ENCODE measurements at regions not wholly inside any gene's neighbourhood (a gene's known extent, or its start where the extent isn't known, plus 50 kb on each side); places are given as distances from the start of the nearest gene placed in this dataset.
"Not testable (repeated sequence)": the region's sequence is repeated elsewhere in the genome, so short reads cannot be mapped to it uniquely, and the experiment has no call there.

DNA sequence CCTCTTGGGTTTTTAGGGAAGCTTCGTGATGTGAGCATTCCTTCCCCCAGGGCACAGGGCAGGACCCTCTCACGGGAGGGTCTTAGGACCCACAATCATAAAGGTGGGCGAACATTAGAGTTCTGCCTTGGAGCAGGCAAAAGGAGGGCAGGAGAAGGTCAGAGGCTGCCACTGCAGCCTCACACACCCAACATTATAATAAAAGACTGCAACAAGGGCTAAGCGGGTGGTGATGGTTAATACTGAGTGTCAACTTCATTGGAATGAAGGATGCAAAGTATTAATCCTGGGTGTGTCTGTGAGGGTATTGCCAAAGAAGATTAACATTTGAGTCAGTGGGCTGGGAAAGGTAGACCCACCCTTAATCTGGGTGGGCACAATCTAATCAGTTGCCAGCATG, 206.6 kb upstream of the C2CD4B start:
- DNase-seq (ENCODE audit: low read depth), result not testable (repeated sequence)

DNA sequence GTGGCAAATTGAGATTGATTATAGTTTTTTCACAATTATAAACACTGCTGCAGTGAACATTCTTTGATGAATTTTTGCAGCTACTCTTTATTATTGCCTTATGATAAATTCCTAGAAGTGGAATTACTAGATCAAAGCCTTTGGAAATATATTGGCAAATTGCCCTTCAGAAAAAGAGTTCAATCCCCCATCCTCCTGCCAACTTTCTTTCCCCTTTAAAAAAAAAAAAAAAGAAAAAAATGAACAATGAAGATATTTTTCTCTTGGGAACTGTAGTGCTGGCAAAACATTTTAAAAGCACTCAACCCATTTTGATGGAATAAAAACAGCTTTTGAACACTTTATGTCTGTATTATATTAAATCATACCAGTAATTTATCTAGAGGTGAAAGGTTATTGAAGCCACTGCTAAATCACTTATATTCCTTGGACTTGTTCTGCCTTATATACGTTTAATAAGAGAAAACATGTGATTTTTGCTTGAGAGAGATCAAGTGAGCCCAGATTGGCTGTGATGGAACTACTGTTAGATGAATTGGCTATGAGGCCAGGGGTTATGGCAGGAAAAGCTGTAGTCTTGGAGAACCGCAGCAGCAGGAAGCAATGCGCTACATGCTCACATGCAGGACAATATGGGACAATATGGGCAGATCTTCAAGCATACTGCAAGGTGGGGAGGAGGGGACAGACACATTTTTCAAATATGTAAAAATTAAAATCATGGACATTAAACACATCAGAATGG, 212.8 kb upstream of the C2CD4B start:
- no peak for DNase-seq (ENCODE audit: low read depth)

DNA sequence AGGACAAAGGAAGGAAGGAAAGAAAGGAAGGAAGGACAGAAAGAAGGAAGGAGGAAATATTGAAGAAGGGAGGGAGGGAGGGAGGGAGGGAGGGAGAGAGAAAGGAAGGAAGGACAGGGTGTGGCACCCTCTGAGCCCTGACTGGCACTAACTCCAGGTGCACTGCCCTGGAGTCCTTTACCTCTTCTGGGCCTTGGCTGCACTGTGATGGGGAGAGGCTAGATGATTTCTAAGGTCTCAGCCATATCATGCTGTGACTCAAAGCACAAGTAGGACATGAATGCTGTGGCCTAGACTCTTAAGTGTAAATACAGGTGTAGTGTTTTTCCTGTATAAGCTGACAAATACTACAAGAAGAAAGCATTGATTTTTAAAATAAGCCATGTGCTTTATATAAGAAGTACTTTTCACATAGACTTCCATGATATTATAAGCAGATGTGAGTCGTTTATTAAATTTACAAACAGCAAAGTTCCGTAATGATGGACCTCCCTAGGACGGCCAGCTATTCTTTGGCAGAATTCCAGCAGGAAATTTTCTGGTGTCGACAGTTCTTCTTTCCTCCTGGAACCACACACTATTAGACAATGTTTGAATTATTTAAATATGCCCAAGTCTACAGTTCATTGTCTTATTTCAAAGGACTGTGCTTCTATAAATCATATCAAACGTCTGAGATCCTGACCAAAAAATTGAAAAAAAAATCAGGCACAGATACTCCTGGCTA, 213.8 kb upstream of the C2CD4B start:
- DNase-seq (ENCODE audit: low read depth), result no peak

DNA sequence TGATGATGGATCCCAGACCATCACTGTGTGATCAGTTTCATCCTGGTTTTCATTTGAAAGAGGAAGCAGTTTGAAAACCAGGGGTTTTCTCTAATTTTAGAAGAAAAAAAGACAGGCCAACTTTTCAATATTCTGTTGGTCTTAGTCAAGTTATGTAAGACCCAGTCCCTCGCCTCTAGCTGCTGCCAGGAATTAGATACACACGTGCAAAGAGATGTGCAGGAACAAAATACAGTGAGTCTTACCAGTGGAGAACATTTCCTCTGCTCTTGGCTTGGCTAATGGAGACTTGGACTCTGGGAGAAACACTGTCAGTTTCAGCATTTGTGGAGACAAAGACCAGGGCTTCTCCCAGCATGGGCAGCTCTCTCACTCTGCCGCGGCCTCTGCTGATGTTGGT, 214.9 kb upstream of the C2CD4B start:
- DNase-seq (ENCODE audit: low read depth), result no peak

DNA sequence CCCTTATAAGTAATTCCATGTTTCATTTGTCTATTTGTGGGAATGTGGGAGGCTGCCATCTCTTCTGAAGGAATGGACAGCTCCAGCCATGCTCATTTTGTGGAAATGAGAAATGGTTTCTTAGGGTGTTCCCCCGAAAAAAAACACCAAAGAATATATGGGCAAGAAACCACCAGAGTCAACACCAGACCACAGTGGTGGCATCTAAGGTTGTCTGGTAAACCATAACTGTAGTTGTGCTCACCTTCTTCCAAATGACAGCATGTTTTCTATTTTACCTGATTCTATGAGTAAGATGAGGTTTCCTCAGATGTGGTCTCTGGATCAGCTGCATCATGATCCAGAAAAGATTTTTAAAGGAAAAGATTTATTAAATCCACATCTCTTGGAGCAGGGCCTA, 217.0 kb upstream of the C2CD4B start:
- DNase-seq (ENCODE audit: low read depth), result no peak

DNA sequence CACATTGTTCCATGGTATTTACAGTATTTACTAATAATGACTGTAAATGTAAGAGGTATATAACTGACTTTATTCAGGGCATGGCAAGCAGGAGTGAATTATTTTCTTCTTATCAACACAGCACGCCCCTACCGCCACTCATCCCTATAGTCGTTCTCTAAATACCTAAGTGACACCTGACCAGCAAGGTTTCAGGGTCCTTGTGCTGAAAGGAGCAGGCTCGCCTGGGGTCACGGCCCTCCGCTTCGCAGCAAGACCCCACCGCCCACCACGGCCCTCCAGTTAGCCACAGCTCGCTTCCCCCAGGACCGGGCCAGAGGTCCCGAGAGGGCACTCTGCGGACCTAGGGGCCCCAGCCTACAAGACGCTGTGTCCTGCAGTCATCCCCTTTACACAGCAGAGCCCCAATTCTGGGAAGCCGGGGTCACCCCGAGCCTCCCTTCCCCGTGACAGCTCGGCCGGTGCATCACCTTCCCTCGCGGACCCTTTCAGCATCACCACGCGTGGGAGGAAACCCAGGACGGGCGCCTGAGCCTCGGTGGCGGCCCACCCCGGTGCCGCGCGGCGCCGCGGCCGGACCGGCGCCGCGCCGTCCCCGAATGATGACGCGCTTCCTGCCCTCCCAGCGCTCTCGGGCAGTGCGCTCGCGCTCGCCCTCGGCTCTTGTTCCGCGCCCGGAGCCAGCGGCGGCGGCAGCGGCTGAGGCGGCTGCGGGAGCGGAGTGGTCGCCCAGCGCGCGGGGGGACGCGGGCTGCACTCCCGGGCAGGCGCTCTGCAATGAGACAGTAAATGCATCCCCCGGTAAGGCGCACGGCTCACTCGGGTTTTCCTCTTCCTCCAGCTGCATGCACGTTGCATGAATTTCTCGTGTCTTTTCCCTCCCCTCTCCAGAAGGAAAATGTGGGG, 225.1 kb upstream of the C2CD4B start, which contains the start of gene TLN2:
TLN2 (plus strand) TSS at position 666 of the 906 bp plus-strand sequence.
- peak; percentile 71 for DNase-seq (ENCODE audit: low read depth)

DNA sequence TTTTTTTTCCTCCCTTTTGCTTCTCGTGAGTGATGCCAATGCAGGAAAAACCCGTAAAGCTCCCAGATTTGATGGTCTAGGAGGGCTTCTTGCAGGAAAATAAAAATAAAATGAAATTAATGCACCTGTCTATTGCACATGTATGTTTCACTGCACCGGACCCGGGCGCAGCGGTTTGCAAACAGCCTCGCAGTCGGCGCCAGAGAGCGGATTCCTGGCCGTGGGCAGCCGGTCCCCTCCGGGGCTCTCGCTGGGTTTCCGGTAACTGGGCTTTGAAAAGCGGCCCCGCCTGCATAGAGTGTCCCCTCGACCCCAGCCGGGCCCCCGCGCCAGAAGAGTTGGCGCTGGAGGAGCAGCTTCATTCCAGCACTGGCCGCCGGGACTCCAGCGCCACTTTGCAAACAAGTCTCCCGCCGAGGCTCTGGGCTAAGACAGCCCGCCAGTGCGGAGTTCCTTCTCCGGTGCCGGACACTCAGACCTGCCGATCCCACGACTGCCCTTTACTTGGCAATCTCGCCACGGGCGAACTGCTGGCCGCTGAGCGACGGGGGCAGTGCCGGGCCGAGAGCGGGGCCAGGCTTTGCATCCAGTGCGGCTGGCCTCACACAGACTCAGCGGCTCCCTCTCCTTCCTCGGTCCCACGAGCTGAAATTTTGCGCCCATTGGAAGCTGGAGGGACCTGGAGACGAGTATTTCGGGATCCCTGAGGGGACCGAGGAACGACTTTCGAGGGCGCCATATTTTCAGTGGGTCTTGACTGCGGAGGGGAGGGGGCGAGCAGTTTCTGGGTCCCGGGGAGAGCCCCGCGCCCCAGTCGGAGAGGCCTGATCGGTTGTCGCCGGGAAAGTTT, 225.9 kb upstream of the C2CD4B start:
- DNase-seq (ENCODE audit: low read depth), result peak; percentile 9

DNA sequence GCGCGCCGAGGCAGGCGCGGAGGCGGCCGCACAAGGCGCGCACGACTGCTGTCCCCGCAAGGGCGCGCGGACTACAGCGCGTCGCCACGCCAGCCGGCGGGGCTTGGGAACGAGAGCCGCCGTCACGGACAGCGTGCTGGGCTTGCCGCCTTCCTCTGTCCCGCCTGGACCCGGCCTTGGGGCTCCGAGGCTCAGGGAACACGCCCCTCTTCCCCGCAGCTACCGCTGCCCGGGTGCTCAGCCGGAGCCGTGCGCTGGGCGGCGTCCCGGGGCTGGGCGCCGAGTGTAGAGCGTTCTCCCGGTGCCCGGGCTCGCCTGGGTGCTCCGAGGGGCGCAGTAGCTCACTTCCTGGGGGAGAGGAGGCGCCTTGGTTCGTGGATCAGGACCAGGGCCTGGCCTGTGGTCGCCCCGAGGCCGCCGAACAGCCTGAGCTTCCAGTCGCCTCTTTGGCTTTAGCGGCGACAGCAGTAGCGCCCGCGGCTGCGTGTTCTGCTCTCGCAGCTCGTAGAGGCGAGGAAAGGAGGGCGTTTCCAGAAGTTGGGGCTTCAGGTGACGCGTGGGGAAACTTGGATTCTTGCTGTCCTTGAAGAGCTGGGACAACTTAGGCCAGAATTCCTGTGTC, 226.7 kb upstream of the C2CD4B start:
- peak; percentile 29 for DNase-seq (ENCODE audit: low read depth)

DNA sequence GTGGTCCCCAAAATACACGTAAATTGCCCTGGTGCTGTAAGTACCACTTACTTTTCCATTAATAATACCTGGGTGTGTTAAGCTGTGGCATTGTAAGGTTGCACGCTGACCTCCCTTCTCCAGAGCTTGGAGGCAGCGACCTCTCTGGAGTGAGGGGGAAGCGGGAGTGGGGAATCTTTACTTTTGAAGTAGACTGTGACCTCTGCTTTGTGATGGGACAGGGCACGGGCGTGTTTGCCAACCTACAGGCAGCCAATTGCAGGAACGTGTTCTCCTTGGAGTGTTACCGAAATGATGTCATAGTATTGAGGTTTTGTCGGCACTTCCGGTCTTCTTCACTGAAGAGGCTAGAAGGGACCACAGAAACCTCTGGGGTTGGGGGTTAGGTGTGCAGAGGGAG, 227.3 kb upstream of the C2CD4B start:
- DNase-seq (ENCODE audit: low read depth), result no peak

DNA sequence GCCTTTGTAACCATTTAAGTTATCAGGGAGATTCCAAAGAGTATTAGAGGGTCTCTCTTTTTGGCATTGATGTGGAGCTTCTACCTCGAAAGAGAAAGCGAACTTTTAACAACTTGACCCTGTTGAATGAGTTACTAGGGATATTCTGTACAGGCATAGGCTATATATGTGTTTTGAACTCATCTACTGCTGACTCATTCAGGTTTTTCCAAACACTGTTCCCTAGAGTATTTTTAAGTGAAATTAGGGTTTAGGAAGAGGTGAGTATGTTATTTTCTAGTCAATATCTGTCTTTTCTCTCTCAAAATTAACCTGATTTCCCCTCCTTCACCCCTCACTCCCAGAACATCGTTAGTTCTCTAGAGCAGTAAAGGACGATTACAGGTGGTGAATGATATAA, 228.1 kb upstream of the C2CD4B start:
- DNase-seq (ENCODE audit: low read depth), result no peak

DNA sequence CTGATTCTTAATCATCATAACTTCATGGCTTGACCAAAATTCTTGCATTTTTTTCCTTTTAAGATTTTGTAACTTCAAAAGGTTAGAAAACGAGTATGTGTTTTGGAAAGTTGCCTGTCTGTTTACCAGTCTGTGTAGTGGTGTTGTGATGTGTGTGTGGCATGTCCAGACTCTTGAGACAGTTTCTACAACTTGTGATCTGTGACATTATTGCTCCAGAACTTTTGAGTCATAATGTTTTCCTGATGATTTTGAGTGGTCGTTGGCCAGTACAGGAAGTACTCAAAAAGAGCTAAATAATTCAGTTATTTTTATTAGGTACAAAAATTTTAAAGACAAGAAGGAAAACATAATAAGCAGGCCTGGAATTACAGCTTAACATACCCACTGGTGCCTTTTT, 229.0 kb upstream of the C2CD4B start:
- DNase-seq (ENCODE audit: low read depth), result no peak

DNA sequence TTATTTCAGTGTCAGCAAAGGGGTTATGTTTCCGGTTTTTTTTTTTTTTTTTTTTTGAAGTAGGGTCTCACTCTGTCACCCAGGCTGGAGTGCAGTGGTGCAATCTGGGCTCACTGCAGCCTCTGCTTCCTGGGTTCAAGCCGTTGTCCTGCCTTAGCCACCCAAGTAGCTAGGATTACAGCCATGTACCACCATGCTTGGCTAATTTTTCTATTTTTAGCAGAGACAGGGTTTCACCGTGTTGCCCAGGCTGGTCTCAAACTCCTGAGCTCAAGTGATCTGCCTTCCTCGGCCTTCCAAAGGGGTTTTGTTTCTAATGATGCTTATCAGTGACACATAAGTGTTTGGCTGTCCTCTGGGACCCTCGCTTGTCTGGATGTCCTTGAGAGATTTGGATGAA, 235.7 kb upstream of the C2CD4B start:
- DNase-seq (ENCODE audit: low read depth), result no peak

DNA sequence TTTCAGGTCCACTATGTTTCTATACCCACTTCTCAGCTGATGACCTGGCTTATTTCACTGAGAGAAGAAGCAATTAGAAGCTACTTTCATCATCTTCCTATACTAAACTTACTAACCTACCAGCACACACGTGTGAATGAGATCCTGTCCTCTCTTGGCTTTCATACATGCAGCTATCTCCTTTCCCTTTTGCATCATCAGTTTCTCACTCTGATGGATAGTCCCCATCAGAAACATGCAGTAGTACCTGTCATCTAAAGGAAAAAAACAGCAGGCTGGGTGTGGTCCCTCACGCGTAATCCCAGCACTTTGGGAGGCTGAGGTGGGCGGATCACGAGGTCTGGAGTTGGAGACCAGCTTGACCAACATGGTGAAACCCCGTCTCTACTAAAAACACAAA, 237.6 kb upstream of the C2CD4B start:
- no peak for DNase-seq (ENCODE audit: low read depth)

DNA sequence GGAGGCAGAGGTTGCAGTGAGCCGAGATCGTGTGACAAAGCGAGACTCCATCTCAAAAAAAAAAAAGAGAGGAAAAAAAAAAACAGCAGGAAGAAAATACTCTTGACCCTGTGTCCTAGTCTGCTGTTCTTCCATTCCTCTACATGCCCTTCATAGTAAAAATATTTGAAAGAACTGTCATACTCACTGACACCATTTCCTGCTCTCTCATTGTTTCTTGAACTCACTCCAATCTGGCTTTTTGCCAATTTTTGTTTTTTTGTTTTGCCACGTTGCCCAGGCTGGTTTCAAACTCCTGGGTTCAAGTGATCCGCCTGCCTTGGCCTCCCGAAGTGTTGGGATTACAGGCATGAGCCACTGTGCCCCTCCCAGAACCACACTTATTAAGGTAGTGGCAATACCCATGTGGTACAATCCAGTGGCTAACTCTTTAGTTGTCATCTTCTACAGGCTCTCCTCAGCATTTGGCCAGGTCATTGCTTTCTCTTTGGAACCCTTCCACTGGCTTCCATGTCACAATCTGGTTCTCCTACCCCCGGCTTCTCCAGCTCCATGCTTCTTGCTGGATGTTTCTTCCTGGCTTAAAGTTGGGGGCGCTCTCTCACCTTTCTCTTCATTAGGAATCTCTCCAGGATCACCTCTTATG, 238.2 kb upstream of the C2CD4B start:
- DNase-seq (ENCODE audit: low read depth), result no peak

DNA sequence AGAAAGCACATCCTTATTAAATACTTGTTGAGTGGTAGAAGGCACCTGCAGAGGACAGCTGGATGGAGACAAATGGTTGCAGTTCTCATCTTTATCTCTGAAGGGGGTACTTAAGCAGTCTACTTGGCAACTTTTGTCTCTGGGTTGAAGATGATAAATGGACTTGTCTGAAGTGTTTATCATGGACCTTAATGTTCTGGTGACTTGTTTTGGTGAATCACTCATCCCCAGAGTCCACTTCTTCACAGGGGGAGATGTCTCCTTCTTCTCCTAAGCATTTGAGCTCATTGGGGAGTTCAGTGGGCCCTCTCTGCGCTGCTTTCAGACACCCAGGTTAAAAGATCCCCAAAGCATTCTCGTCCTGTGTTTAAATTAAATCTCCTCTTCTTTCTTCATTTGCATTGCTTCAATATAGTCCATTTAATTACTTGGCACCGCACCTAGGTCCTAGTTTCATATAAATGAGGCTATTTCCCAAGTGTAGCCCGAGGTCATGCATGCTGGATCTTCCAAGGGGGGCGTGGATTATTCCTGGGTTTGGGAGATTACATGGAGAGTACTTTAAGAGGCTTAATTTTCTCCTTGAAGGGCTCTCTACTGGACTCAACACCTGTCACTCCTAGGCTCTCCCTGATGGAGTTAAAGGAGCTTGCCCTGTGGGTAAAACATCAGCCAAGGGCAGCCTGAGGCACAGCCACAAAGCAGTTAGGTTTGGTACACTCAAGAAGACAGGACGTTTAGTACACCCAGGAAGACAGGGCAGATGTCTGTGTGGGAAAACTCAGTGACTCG, 239.3 kb upstream of the C2CD4B start:
- no peak for DNase-seq (ENCODE audit: low read depth)

DNA sequence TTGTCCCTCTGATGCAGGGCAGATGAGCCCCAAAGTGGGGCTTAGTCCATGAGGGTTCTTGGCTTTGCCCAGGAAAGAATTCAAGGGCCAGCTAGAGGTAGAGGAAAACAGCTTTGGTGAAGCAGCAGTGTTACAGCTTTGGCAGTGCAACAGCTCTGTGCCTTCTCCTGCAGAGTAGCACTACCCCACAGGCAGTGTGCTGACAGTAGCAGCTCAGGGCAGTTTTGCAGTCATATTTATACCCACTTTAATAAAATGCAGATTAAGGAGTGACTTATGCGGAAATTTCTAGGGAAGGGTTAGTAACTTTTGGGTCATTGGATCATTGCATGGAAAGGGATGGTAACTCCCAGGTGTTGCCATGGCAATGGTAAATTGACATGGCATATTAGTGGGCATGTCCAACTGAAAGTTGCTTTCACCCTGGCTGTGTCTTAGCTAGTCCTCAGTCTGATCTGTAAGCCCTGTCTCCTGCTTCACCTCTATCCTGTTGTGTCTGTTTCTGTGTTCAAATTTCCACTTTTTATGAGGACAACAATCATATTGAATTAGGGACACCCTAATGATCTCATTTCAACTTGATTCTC, 241.3 kb upstream of the C2CD4B start:
- DNase-seq (ENCODE audit: low read depth), result no peak

DNA sequence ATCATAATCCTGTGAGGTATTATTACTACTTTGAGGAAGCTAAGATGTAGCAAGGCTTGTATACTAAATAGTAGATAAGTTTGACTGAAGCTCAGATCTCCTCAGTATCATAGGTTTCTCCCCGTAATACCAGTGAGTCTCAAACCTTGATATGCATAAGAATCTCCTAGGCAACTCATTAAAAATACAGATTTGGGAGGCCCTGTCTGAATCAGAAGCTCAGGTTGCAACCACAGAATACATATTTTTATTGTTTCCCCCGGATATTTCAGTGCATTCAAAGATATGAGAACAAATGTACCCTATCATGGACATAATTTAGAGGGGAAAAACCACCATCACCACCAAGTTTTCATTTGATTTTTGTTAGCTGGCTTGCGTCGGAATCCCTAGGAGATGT, 242.1 kb upstream of the C2CD4B start:
- DNase-seq (ENCODE audit: low read depth), result no peak

DNA sequence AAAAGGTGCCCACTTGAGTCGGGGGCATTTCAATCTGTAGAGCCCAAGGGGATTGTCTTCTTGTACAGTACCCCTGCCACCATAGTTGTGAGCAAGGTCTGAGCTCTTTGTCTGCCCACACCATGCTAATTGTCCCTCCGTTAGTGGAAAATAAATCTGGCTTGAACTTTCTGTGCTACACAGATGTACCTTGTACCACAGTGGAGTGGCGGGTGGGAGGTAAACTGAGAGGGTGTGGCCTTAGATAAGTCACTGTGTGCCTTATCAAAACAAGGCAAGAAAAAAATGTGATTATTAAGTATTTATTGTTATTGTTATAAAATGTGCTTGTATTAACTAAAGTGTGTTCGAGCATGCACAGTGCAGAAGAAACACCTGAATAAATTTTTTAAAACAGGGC, 242.9 kb upstream of the C2CD4B start:
- no peak for DNase-seq (ENCODE audit: low read depth)

DNA sequence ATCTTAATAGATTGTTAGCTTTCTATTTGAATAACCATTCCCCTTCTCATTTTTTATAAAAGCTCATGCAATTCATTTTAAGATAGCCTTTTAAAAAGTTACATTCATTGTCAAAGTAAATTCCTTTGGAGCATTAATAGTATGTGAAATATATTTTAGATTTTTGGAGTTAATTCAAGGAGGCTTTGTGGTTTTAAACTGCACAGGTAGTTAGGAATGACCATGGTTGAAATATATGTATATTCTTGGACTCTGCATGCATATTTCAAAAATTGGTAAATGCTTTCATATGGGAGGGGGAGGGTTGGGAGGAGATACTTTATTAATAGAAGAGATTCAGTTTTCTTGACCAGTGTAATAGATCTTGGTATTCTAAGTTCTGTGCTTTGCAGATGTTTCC, 244.4 kb upstream of the C2CD4B start:
- no peak for DNase-seq (ENCODE audit: low read depth)

DNA sequence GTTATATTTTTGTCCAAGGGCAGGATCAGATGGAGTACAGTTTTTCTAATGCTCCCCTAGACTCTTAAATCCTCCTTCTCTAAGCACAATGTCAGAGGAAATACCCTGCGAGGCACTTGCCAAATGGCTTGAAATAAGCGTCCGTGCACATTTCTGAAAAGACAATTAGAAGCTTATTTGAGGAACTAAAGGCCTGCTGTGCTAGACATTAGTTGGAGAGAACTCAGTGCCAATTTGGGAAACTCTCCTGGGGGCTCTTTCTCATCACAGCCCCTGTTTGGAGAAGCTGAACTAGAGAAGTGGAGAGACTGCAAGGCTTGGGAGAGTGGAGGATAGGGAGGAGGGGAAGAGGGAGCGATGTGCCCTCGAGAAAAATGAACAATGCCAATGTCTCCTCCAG, 247.6 kb upstream of the C2CD4B start:
- DNase-seq (ENCODE audit: low read depth), result no peak
